Smooth muscle cell (in vitro differentiated cells): ENCODE measurements at regions not wholly inside any gene's neighbourhood (a gene's known extent, or its start where the extent isn't known, plus 50 kb on each side); places are given as distances from the start of the nearest gene placed in this dataset.

Source experiments
- DNase-seq: peaks from one replicate; lab custom pipeline; 2025; ENCODE audit not compliant: unreplicated experiment; lab: John Stamatoyannopoulos, UW
- H2AFZ ChIP-seq: fragments of 200-600 bp; sonication (generic); 2 replicates; pipeline ENCODE4 v1.6.0; 2016; ENCODE audit warnings: antibody characterized with exemption, low read depth, mild to moderate bottlenecking
- H3F3A ChIP-seq: fragments of 200-600 bp; sonication (generic); 2 replicates; pipeline ENCODE4 v1.6.0; 2017; ENCODE audit warnings: antibody characterized with exemption, low read depth
- H3K27ac ChIP-seq: fragments of 200-600 bp; sonication (generic); 2 replicates; pipeline ENCODE4 v1.5.1; 2016; ENCODE audit warnings: low read depth, mild to moderate bottlenecking
- H3K27me3 ChIP-seq: fragments of 200-600 bp; sonication (generic); 2 replicates; pipeline ENCODE4 v1.6.1; 2016; ENCODE audit warnings: low read depth, mild to moderate bottlenecking
- H3K36me3 ChIP-seq: fragments of 200-600 bp; sonication (generic); 2 replicates; pipeline ENCODE4 v1.5.1; 2016; ENCODE audit warnings: low read depth
- H3K4me1 ChIP-seq: fragments of 200-600 bp; sonication (generic); 2 replicates; pipeline ENCODE4 v1.5.1; 2016; ENCODE audit warnings: low read depth
- H3K4me2 ChIP-seq: fragments of 200-600 bp; sonication (generic); 2 replicates; pipeline ENCODE4 v1.6.0; 2016; ENCODE audit warnings: mild to moderate bottlenecking
- H3K4me3 ChIP-seq: fragments of 200-600 bp; sonication (generic); 2 replicates; pipeline ENCODE4 v1.5.1; 2016; ENCODE audit warnings: mild to moderate bottlenecking
- H3K79me2 ChIP-seq: fragments of 200-600 bp; sonication (generic); 2 replicates; pipeline ENCODE4 v1.6.0; 2016; ENCODE audit warnings: low read depth, mild to moderate bottlenecking
- H3K9ac ChIP-seq: fragments of 200-600 bp; sonication (generic); 2 replicates; pipeline ENCODE4 v1.6.0; 2016; ENCODE audit warnings: low read depth
- H3K9me3 ChIP-seq: fragments of 200-600 bp; sonication (generic); replicated peaks from 2 replicates; pipeline ENCODE4 v1.5.1; 2016; ENCODE audit warnings: low read depth
- H4K20me1 ChIP-seq: fragments of 200-600 bp; sonication (generic); 2 replicates; pipeline ENCODE4 v1.6.0; 2016; ENCODE audit warnings: low read depth
- CTCF ChIP-seq: fragments of 200-600 bp; sonication (generic); IDR thresholded peaks from 2 replicates; pipeline ENCODE4 v1.5.1; 2017; ENCODE audit warnings: borderline replicate concordance, mild to moderate bottlenecking, antibody characterized with exemption; ENCODE audit not compliant: insufficient read depth, poor library complexity, severe bottlenecking
- WGBS: methylation state at CpG from one replicate; pipeline ENCODE4 v1.1.7; 2016; ENCODE audit warnings: low lambda C conversion rate; 5-methylcytosine and 5-hydroxymethylcytosine counted together

GRCh38 chr16:85265161-85265784 is 153.0 kb upstream of the CIBAR2 start:
- Histone ChIP-seq H2AFZ (no peak overlapping the region), H3K4me2 (no peak overlapping the region), H3F3A (no peaks in the 10 kb centered on the region), H3K4me3 (no peak overlapping the region), H4K20me1 (peaks cover 97% of the 10 kb centered on the region), H3K4me1 (peaks cover under 1% of the 10 kb centered on the region), H3K27ac (no peak overlapping the region), H3K27me3 (no peaks in the 10 kb centered on the region), H3K9ac (no peak overlapping the region), H3K36me3 (no peaks in the 10 kb centered on the region), H3K79me2 (peaks cover 5% of the 10 kb centered on the region), H3K9me3 (no peaks in the 10 kb centered on the region)
- no peak for DNase-seq
- WGBS = 93% methylated on average over 13 of the region's 13 CpGs
- TF ChIP-seq CTCF = no peak

GRCh38 chr16:85265810-85266209 is 153.5 kb upstream of the CIBAR2 start:
- Histone ChIP-seq H3K9me3 (no peaks in the 10 kb centered on the region), H2AFZ (no peak overlapping the region), H4K20me1 (peaks cover 97% of the 10 kb centered on the region), H3K27ac (no peak overlapping the region), H3K36me3 (no peaks in the 10 kb centered on the region), H3K4me3 (no peak overlapping the region), H3K9ac (no peak overlapping the region), H3F3A (no peaks in the 10 kb centered on the region), H3K4me1 (peaks cover 6% of the 10 kb centered on the region), H3K4me2 (no peak overlapping the region), H3K27me3 (no peaks in the 10 kb centered on the region), H3K79me2 (peaks cover 5% of the 10 kb centered on the region)
- no peak for TF ChIP-seq CTCF
- no peak for DNase-seq
- WGBS = 98% methylated on average over 8 of the region's 11 CpGs

- Histone ChIP-seq H3K4me2 (no peak overlapping the region), H3K27ac (no peak overlapping the region), H4K20me1 (peaks cover 97% of the 10 kb centered on the region), H3K4me3 (no peak overlapping the region), H3K27me3 (no peaks in the 10 kb centered on the region), H3K9me3 (no peaks in the 10 kb centered on the region), H3F3A (no peaks in the 10 kb centered on the region), H3K4me1 (peaks cover 7% of the 10 kb centered on the region), H3K9ac (no peak overlapping the region), H2AFZ (no peak overlapping the region), H3K36me3 (no peaks in the 10 kb centered on the region), H3K79me2 (no peaks in the 10 kb centered on the region)
- 61% methylated on average over 16 of the region's 18 CpGs for WGBS
- DNase-seq = no peak
- no peak for TF ChIP-seq CTCF
Measured at GRCh38 chr16:85266857-85267256, 154.6 kb upstream of the CIBAR2 start.

- H3K9me3 ChIP-seq = no peaks in the 10 kb centered on the region
- no peak overlapping the region for H3K27ac ChIP-seq
- TF ChIP-seq CTCF = no peak
- WGBS = 98% methylated on average over 10 of the region's 10 CpGs
- peaks cover 96% of the 10 kb centered on the region for H4K20me1 ChIP-seq
- H3K36me3 ChIP-seq = no peaks in the 10 kb centered on the region
- no peaks in the 10 kb centered on the region for H3K27me3 ChIP-seq
- H3K4me1 ChIP-seq = peaks cover 7% of the 10 kb centered on the region
- H3K4me2 ChIP-seq = no peak overlapping the region
- DNase-seq = no peak
- no peaks in the 10 kb centered on the region for H3K79me2 ChIP-seq
- H3K4me3 ChIP-seq = no peak overlapping the region
- no peaks in the 10 kb centered on the region for H3F3A ChIP-seq
- no peak overlapping the region for H3K9ac ChIP-seq
- no peak overlapping the region for H2AFZ ChIP-seq
Measured at GRCh38 chr16:85267414-85267945, 155.2 kb upstream of the CIBAR2 start.
